Panc1 (cell line): ENCODE measurements at regions not wholly inside any gene's neighbourhood (a gene's known extent, or its start where the extent isn't known, plus 50 kb on each side); places are given as distances from the start of the nearest gene placed in this dataset.

Source experiments
- ATAC-seq: fragments of 200-7000 bp; cut with Tn5 transposase; 2 replicates; pipeline ENCODE4 v1.9.1; 2020; ENCODE audit warnings: mild to moderate bottlenecking, moderate library complexity
- BruUV-seq: library from RNA; stranded (reverse); fragments of 400-500 nt; replicated peaks from 2 replicates; lab custom pipeline; 2021; lab: Mats Ljungman, UMichigan
- CTCF ChIA-PET: fragments of 300-600 bp; sonication (Branson Sonifier 250); formaldehyde crosslinking; loops from one replicate; lab custom pipeline; 2022; ENCODE audit warnings: antibody characterized with exemption; lab: Charles Lee
- POLR2A ChIA-PET: fragments of 300-600 bp; sonication (Branson Sonifier 250); formaldehyde crosslinking; loops from one replicate; lab custom pipeline; 2022; ENCODE audit warnings: antibody characterized with exemption; lab: Charles Lee
- DNase-seq: peaks from one replicate; pipeline ENCODE4 v3.0.0-alpha.2; 2010; ENCODE audit warnings: low read depth, low spot score
- H3K27ac ChIP-seq: 2 replicates; pipeline ENCODE4 v1.5.1; 2011; ENCODE audit warnings: mild to moderate bottlenecking, low read length, inconsistent platforms
- H3K27me3 ChIP-seq: fragments of 200-500 bp; sonication (Bioruptor generic); 2 replicates; pipeline ENCODE4 v1.6.0; 2014; ENCODE audit warnings: low read length, inconsistent platforms; ENCODE audit not compliant: control insufficient read depth, insufficient read depth
- H3K36me3 ChIP-seq: fragments of 200-500 bp; sonication (Bioruptor generic); 2 replicates; pipeline ENCODE4 v1.5.1; 2014; ENCODE audit warnings: inconsistent platforms, mild to moderate bottlenecking, low read length, moderate library complexity; ENCODE audit not compliant: control insufficient read depth, insufficient read depth
- H3K4me1 ChIP-seq: 2 replicates; pipeline ENCODE4 v1.5.1; 2011; ENCODE audit warnings: inconsistent platforms, mild to moderate bottlenecking, low read length, moderate library complexity; ENCODE audit not compliant: control insufficient read depth, insufficient read depth
- H3K4me3 ChIP-seq, 2 experiments: 2 replicates each; pipeline ENCODE4 v1.5.1; 2011 to 2012; ENCODE audit warnings: low read depth in 2 of 2, low read length in 2 of 2, mild to moderate bottlenecking in 2 of 2, inconsistent platforms in 1 of 2, moderate library complexity in 1 of 2
- H3K9me3 ChIP-seq: fragments of 200-500 bp; sonication (Bioruptor generic); 2 replicates; pipeline ENCODE4 v1.5.1; 2014; ENCODE audit warnings: low read depth, mild to moderate bottlenecking, inconsistent platforms, low read length, moderate library complexity; ENCODE audit not compliant: control insufficient read depth, insufficient read depth
- CTCF ChIP-seq: fragments of 450-650 bp; IDR thresholded peaks from 2 replicates; pipeline ENCODE4 v1.5.1; 2017; ENCODE audit warnings: mild to moderate bottlenecking
- POLR2AphosphoS5 ChIP-seq: IDR thresholded peaks from 2 replicates; pipeline ENCODE4 v1.6.1; 2012; ENCODE audit warnings: mild to moderate bottlenecking, low read depth, low read length, moderate library complexity
- REST ChIP-seq, 2 experiments: IDR thresholded peaks; 2 replicates each; pipeline ENCODE4 v1.6.1; 2011 to 2012; ENCODE audit warnings: low read depth in 2 of 2, control low read depth in 1 of 2, low read length in 1 of 2, mild to moderate bottlenecking in 1 of 2, moderate library complexity in 1 of 2; ENCODE audit not compliant: insufficient read depth in 1 of 2
- SIN3A ChIP-seq: IDR thresholded peaks from 2 replicates; pipeline ENCODE4 v1.6.1; 2012; ENCODE audit warnings: low read depth, mild to moderate bottlenecking, low read length, moderate library complexity, borderline replicate concordance; ENCODE audit not compliant: insufficient read depth
- TCF7L2 ChIP-seq: IDR thresholded peaks from 2 replicates; pipeline ENCODE4 v1.6.1; 2011; ENCODE audit warnings: mild to moderate bottlenecking, low read depth, low read length, inconsistent platforms
- in situ Hi-C: cut with HindIII; loops from 2 replicates; pipeline ENCODE4 v1.10.0; 2016; ENCODE audit warnings: low sequenced_read_pairs, low pct_unique_long_range_greater_than_20kb
- intact Hi-C: fragments of 100-400 bp; cut with micrococcal nuclease; formaldehyde crosslinking; loops from one replicate; pipeline ENCODE4 v1.10.0; 2022; ENCODE audit not compliant: unreplicated experiment

- H3K27ac ChIP-seq = no peak overlapping the region
- no peaks in the 10 kb centered on the region for H3K9me3 ChIP-seq
- ATAC-seq (no peak), DNase-seq (no peak)
- H3K4me1 ChIP-seq = no peaks in the 10 kb centered on the region
- POLR2A ChIA-PET = no interaction called here
- H3K36me3 ChIP-seq = no peaks in the 10 kb centered on the region
- no peak for TF ChIP-seq SIN3A
- TF ChIP-seq POLR2AphosphoS5 = no peak
- TF ChIP-seq CTCF = no peak
- TF ChIP-seq TCF7L2 = no peak
- TF ChIP-seq REST (IDR thresholded peaks at IDR 0.05; ENCODE audit: insufficient read depth in 1 of 2, low read depth in 2 of 2, low read length in 1 of 2) = no peak
- BruUV-seq = no TSS peak
- intact Hi-C loops = no loop called here
- no peak overlapping the region for H3K4me3 ChIP-seq
- CTCF ChIA-PET = no interaction called here
- H3K27me3 ChIP-seq = no peaks in the 10 kb centered on the region
- in situ Hi-C loops = no loop called here
Measured at GRCh38 chr13:40486518-40487163, 179.8 kb downstream of the FOXO1 start.

- Histone ChIP-seq H3K27me3 (no peaks in the 10 kb centered on the region), H3K9me3 (no peaks in the 10 kb centered on the region), H3K27ac (no peak overlapping the region), H3K4me3 (no peak overlapping the region), H3K4me1 (no peaks in the 10 kb centered on the region), H3K36me3 (no peaks in the 10 kb centered on the region)
- ATAC-seq (no peak), DNase-seq (no peak)
- intact Hi-C loops = no loop called here
- no TSS peak for BruUV-seq
- ChIA-PET CTCF (no interaction called here), POLR2A (no interaction called here)
- no peak for TF ChIP-seq POLR2AphosphoS5
- no peak for TF ChIP-seq CTCF
- no peak for TF ChIP-seq REST (IDR thresholded peaks at IDR 0.05; ENCODE audit: insufficient read depth in 1 of 2, low read depth in 2 of 2, low read length in 1 of 2)
- no peak for TF ChIP-seq TCF7L2
- TF ChIP-seq SIN3A = no peak
- in situ Hi-C loops = no loop called here
Measured at GRCh38 chr13:40488869-40489391, 177.5 kb downstream of the FOXO1 start.
